Head of caudate nucleus (tissue), 42 donors: ENCODE measurements at regions not wholly inside any gene's neighbourhood (a gene's known extent, or its start where the extent isn't known, plus 50 kb on each side); places are given as distances from the start of the nearest gene placed in this dataset.

ENCODE experiments used
- DNase-seq, 42 donors: peaks; one replicate each; pipeline versions ENCODE4 v3.0.0 to v3.0.0-alpha.2; 2020 to 2021; ENCODE audit warnings: mixed read lengths in 7 of 42
- intact Hi-C: fragments of 100-400 bp; cut with DNase I; formaldehyde crosslinking; loops from one replicate; pipeline ENCODE4 v1.15.0; 2022

DNA sequence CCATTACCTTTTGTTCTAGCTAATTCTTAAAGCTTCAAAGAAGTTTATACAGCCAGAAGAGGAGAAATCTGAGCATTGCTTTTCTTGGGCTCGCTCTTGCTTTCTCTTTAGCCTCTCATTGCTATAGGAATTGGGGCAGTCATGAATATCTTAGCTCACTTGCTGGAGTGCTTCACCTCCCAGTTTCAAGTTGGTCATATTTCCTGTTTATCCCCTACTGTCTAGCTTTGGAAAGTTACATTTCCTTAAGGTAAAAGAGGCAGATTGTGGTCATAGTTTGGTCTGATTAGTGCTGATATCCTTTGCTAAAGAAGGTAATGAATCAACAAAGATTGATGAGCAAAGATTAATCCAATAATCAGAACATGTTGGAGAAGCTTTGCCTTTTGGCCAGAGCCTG, 77.7 kb upstream of the GLI3 start:
- intact Hi-C loops, result no loop called here
- no peak for DNase-seq

DNA sequence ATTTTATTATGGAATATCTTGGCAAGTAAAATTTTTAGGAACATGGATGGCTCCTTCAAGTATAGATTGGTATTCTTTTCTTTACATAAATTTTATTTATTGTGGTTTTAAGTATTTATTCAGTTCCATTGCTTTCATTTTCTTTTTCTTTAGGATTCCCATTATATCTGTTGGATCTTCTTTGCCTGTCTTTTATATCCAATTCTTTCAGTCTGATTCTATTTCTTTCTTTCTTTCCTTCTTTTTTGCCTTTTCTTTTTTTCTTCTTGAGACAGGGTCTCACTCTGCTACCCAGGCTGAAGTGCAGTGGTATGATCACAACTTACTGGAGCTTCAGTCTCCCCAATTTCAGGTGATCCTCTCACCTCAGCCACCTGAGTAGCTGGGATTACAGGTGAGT, 74.2 kb upstream of the GLI3 start:
- intact Hi-C loops, result no loop called here
- no peak for DNase-seq

GRCh38 chr7:42292991-42293521, 56.0 kb upstream of the GLI3 start:
- no peak for DNase-seq
- intact Hi-C loops, result no loop called here

DNA sequence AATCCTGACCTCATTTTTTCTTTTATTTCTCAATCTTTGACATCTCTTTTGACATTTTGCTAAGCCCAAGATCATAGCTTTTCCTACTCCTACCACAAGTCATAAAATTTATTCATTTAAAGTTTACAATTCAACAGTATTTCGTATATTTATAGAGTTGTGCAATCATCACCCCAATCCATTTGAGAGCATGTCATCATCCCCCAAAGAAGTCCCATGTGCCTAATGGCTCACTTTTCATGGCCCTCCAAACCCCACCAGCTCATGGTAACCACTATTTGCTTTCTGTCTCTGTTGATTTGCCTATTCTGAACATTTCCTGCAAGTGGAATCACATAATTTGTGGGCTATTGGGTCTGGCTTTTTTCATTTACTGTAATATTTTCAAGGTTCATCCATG, 52.5 kb upstream of the GLI3 start:
- DNase-seq, result no peak
- intact Hi-C loops, result no loop called here
